GM12864 (cell line): ENCODE measurements at regions not wholly inside any gene's neighbourhood (a gene's known extent, or its start where the extent isn't known, plus 50 kb on each side); places are given as distances from the start of the nearest gene placed in this dataset.

Experiments
- DNase-seq: peaks from one replicate; pipeline ENCODE4 v3.0.0-alpha.2; 2011; ENCODE audit warnings: low read depth
- H3K4me3 ChIP-seq: 2 replicates; pipeline ENCODE4 v1.5.1; 2011; ENCODE audit warnings: mild to moderate bottlenecking, low read depth, low read length, control low read depth
- CTCF ChIP-seq: IDR thresholded peaks from 2 replicates; pipeline ENCODE4 v1.5.1; 2011; ENCODE audit warnings: low read depth, mild to moderate bottlenecking, moderate library complexity, low read length, control low read depth, inconsistent platforms; ENCODE audit errors: missing control alignments

DNA sequence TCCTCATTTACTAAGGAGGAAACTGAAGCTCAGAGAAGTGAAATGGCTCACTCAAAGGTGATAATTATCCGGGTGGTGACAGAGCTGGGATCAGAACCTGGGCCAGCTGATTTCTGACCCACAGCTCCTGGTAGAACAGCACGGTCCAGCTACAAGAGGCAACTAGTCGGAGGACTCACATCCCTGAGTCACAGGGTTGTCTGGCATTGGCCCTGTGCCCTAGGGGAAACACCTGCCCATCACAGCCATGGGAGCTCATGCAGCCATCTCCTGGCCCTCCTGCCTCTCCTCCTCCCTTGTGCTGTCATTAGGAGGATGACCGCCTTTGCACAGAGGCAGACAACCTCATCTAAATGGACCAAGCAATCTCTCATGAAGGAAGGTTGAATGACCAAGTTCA, 115.2 kb upstream of the TSPAN5 start:
- no peak for DNase-seq
- H3K4me3 ChIP-seq: no peak overlapping the region
- TF ChIP-seq CTCF: no peak

GRCh38 chr4:98771959-98772632, 113.7 kb upstream of the TSPAN5 start:
- no peak for DNase-seq
- H3K4me3 ChIP-seq: no peak overlapping the region
- no peak for TF ChIP-seq CTCF

DNA sequence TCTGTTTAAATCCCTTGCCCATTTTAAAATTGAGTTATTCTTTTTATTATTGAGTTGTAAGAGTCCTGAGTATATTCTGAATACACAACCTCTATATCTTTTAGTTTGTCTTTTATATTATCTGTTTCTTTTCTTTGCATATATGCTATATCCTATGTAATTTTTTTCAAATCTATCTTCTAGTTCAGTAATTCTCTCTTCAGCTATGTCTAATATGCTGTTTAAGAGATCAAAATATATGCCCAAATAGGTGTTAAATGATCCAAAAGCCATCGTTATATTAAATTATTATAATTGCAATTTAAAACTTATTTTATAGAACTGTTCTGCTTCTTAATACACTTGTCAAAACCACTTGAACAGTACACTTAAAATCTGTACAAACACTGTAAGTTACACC, 107.4 kb upstream of the TSPAN5 start:
- no peak overlapping the region for H3K4me3 ChIP-seq
- TF ChIP-seq CTCF: no peak
- DNase-seq: no peak

DNA sequence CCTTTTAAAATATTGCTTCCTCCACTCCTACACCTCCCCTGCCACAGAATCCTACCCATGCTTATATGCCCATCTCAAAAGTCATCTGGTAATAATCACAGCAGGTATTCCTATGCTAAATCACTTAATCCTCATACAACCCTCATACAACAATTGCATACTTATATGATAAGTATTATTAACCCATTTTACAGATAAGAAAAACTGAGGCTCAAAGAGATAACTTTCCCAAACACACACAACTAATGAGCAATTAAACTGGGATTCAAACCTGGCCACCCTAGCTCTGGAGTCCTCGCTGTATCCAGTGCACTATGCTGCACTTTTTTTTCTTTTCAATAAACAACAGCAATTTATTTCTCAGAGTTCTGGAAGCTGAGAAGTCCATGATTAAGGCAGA, 99.8 kb upstream of the TSPAN5 start:
- no peak for TF ChIP-seq CTCF
- no peak for DNase-seq
- no peak overlapping the region for H3K4me3 ChIP-seq

GRCh38 chr4:98754736-98755135, 96.3 kb upstream of the TSPAN5 start:
- no peak for DNase-seq
- no peak for TF ChIP-seq CTCF
- H3K4me3 ChIP-seq: no peak overlapping the region

GRCh38 chr4:98749206-98749605, 90.8 kb upstream of the TSPAN5 start:
- no peak for DNase-seq
- TF ChIP-seq CTCF: no peak
- no peak overlapping the region for H3K4me3 ChIP-seq

- DNase-seq: no peak
- TF ChIP-seq CTCF: no peak
- H3K4me3 ChIP-seq: no peak overlapping the region
Measured at GRCh38 chr4:98748609-98749008, 90.2 kb upstream of the TSPAN5 start.
